Neuron (in vitro differentiated cells): ENCODE measurements at regions not wholly inside any gene's neighbourhood (a gene's known extent, or its start where the extent isn't known, plus 50 kb on each side); places are given as distances from the start of the nearest gene placed in this dataset.

ENCODE experiments used
- H2AFZ ChIP-seq: one replicate; pipeline ENCODE4 v1.6.1; 2013; ENCODE audit warnings: low read depth, mild to moderate bottlenecking, inconsistent platforms, low read length, moderate library complexity
- H3K27me3 ChIP-seq: one replicate; pipeline ENCODE4 v1.6.1; 2013; ENCODE audit warnings: low read length; ENCODE audit not compliant: insufficient read depth
- H3K36me3 ChIP-seq: one replicate; pipeline ENCODE4 v1.6.1; 2013; ENCODE audit warnings: low read length; ENCODE audit not compliant: insufficient read depth
- H3K4me1 ChIP-seq: one replicate; pipeline ENCODE4 v1.6.1; 2013; ENCODE audit warnings: low read length; ENCODE audit not compliant: insufficient read depth
- H3K4me3 ChIP-seq: 2 replicates; pipeline ENCODE4 v1.5.1; 2013; ENCODE audit warnings: mild to moderate bottlenecking, low read length, moderate library complexity
- H3K9me3 ChIP-seq: one replicate; pipeline ENCODE4 v1.6.1; 2013; ENCODE audit warnings: low read length

DNA sequence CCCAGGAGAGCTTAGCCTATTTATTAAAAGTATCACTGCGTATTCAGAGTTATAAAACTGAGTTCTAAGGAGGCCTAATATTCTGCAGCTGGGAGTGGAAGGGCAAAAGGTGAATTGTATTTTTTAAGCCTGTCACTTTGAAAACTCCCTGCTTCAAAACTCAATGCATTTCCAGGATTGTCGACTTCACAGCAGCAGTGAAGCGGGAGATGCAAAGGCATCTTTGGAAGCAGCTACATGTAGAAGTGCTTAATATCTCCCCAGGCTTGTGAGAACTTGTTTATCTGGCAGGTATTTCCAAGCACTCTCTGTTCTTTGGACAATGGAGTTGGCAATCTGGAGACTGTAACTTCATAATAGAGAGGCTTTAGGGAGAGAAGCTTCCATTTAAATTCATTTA, 717.5 kb upstream of the SLIT2 start:
- peak overlapping the region; percentile 60 for H2AFZ ChIP-seq
- no peaks in the 10 kb centered on the region for H3K9me3 ChIP-seq
- H3K4me1 ChIP-seq = peaks cover 22% of the 10 kb centered on the region
- H3K4me3 ChIP-seq = no peak overlapping the region
- no peaks in the 10 kb centered on the region for H3K27me3 ChIP-seq
- H3K36me3 ChIP-seq = no peaks in the 10 kb centered on the region

DNA sequence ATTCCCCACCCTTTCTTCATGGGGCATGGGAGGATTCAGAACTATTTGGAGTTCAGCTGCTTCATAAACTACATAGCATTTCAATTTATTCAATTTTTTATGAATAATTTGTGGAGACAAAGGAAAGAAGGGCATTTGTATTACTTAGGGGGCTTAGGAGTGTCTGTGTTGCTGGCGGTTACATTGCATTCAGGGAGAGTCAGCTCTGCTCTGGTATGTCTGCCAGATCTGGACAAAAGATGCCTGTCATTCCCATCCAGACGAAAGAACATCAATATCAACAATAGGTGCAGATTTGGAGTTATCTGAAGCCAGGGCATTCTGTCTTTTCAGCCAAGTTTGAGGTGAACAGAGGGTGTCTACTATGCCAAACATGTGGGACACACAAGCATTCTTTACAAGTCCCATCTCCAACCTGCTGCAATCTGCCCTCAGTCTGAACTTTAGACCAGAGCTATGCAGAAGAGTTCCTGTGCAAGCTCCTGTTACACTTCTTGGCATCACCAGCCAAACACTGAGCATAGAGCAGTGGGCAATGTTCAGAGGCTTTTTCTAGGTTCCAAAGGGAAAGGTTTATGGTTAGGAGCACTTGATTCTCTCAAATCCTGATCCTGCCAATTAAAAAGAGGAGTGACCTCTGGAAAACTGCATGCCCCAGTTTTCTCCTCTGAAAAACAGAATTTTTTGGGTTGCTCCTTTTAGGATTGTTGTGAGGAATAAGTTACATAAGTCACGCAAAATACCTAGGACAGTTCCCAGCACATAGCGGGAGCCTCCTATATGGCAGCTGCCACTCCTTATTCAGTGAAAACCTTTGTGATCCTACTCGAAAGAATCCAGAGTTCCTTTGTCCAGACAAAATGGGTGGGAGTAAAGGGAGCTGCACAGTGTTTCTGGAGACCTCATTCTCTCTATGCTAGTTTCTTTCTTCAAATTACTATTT, 719.5 kb upstream of the SLIT2 start:
- no peaks in the 10 kb centered on the region for H3K27me3 ChIP-seq

DNA sequence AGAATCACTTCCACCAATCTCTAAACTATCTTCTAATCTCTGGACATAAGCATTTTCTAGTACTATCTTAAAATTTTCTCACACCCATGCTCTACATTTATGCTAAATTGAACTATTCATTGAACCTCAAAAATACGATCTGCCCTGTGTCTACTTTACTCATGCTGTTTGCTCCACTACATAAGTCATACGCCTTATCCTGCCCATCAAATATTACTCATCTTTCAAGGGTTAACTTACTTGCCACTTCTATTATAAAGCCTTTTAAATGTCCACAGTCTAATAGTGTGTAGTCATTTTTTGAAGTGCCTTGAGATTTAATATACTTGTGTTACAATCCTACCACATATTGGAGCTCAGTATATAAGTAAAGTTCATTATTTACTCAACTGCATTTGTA, 727.7 kb upstream of the SLIT2 start:
- Histone ChIP-seq H3K36me3 (no peaks in the 10 kb centered on the region), H3K4me1 (no peaks in the 10 kb centered on the region), H2AFZ (no peak overlapping the region), H3K4me3 (no peak overlapping the region), H3K9me3 (no peaks in the 10 kb centered on the region), H3K27me3 (no peaks in the 10 kb centered on the region)

More for the DNA sequence above, 719.5 kb upstream of the SLIT2 start:
- no peaks in the 10 kb centered on the region for H3K9me3 ChIP-seq
- peaks cover 22% of the 10 kb centered on the region for H3K4me1 ChIP-seq
- H2AFZ ChIP-seq = peak overlapping the region; percentile 10
- no peak overlapping the region for H3K4me3 ChIP-seq
- H3K36me3 ChIP-seq = no peaks in the 10 kb centered on the region

DNA sequence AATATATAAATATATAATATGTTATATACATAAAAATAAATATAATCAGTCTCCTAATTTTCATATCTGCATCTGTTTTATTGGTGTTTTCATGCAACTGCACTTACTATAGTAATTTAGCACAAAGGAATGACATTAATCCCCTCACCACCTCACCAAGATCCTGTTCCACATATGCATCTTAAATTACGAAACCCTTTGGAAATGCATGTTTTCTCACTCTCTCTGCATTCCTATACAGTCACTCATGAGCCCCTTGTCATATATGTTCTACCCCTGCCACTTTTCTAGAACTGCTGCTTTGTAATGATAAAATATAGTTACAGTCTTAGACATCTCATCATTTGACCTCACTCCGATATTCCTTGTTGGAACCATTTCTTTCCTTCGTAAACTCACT, 728.7 kb upstream of the SLIT2 start:
- no peak overlapping the region for H2AFZ ChIP-seq
- H3K4me1 ChIP-seq = no peaks in the 10 kb centered on the region
- H3K4me3 ChIP-seq = no peak overlapping the region
- H3K27me3 ChIP-seq = no peaks in the 10 kb centered on the region
- H3K9me3 ChIP-seq = no peaks in the 10 kb centered on the region
- H3K36me3 ChIP-seq = no peaks in the 10 kb centered on the region

DNA sequence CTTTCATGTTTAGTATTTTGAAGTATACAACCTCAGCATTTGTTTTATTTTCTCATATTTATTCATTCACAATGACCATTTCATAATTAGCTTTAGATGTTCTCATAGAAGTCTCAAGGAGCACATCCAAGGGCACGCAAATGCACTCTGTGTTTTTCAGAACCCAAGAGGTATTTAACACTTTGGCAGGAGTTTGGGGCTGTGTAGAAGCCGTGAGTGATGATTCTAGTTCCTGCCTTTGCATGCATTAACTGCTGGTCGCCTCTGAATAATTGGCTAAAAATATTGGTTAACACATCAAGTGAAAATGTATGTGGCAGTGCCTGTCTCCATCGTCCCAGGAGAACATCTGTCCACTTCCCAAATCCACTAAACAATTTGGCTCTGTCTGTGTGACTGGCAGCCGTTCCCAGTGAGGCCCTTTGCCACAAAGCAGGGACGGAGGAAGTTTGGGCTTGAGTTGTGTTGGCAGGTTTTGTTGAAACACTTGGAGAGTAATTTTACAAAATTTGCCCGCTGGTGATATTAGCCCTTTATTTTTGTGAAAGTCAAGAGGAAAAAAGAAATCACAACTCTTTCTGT, 730.7 kb upstream of the SLIT2 start:
- no peaks in the 10 kb centered on the region for H3K27me3 ChIP-seq
- no peaks in the 10 kb centered on the region for H3K4me1 ChIP-seq
- no peak overlapping the region for H2AFZ ChIP-seq
- no peaks in the 10 kb centered on the region for H3K9me3 ChIP-seq
- no peaks in the 10 kb centered on the region for H3K36me3 ChIP-seq
- no peak overlapping the region for H3K4me3 ChIP-seq

DNA sequence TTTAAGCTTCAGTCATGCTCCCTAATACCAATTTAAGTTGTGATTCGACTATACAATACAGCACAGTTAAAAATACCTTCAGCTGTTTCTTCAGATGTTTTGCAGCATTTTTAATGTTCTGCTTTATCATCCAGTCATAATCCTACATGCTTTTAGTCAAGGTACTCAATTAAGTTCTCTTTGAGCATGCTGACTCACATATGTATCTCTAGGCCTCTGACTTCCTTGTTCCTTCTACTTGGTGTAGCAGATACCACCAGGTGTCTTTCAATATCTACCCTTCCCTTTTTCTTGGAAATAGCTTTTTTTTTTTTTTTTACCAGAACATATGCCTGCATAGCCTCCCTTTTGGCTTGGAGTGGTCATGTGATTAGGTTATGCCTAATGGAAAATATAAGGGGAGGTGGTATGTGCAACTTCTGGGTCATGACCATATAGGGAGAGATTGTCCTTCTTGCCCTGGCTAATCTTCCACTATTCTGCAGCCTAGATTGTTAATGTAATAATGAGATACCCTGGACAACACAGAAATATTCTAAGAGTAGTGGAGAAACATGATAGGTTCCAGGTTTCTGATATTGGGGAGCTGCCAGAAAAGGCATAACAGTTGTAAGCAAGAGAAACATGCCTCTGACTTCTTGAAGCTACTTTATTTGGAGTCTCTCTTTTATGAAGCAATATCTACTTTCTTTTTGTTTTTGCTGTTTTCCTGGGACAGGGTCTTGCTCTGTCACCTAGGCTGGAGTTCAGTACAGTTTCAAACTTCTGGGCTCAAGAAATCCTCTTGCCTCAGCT, 737.2 kb upstream of the SLIT2 start:
- Histone ChIP-seq H2AFZ (no peak overlapping the region), H3K9me3 (no peaks in the 10 kb centered on the region), H3K4me1 (no peaks in the 10 kb centered on the region), H3K36me3 (no peaks in the 10 kb centered on the region), H3K4me3 (no peak overlapping the region), H3K27me3 (no peaks in the 10 kb centered on the region)

DNA sequence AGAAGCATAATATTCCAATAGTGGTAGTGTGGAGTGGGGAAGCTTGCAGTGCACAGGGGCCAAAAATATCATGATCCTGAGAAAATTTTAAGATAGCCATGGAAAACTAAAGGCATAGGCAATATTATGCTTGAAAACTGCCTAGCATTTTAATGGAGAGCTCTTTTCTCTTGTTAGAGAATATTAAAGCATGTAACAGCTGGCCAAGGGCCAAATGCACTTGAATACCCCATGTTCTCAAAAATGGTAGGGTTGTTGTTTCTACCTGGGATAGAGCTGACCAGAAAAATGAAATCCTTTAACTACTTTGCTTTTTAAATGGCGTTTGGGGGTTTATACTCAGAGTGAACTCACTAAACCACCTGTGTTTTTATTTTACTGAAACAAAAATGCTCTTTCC, 739.6 kb upstream of the SLIT2 start:
- no peak overlapping the region for H3K4me3 ChIP-seq
- no peaks in the 10 kb centered on the region for H3K36me3 ChIP-seq
- H3K27me3 ChIP-seq = no peaks in the 10 kb centered on the region
- H3K9me3 ChIP-seq = no peaks in the 10 kb centered on the region
- H2AFZ ChIP-seq = no peak overlapping the region
- H3K4me1 ChIP-seq = no peaks in the 10 kb centered on the region

DNA sequence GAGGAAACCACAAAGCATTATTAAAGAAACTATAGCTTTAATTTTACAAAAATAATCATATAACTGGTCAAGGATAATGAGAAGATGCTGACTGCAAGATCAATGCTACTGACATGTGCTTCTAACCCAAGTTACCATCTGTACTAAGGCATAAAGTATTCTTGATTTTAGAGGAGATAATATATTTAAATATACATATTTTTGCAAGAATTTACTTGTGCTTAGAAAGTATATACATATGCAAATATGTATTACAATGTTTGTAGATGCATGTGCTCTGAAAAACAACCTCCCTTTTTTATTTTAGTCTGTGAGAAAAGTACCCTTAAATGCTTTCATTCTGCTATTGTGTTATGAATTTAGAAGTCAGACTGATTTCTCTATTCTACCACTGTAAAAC, 740.7 kb upstream of the SLIT2 start:
- no peaks in the 10 kb centered on the region for H3K4me1 ChIP-seq
- H3K36me3 ChIP-seq = no peaks in the 10 kb centered on the region
- H3K9me3 ChIP-seq = no peaks in the 10 kb centered on the region
- H3K4me3 ChIP-seq = no peak overlapping the region
- H2AFZ ChIP-seq = no peak overlapping the region
- H3K27me3 ChIP-seq = no peaks in the 10 kb centered on the region

DNA sequence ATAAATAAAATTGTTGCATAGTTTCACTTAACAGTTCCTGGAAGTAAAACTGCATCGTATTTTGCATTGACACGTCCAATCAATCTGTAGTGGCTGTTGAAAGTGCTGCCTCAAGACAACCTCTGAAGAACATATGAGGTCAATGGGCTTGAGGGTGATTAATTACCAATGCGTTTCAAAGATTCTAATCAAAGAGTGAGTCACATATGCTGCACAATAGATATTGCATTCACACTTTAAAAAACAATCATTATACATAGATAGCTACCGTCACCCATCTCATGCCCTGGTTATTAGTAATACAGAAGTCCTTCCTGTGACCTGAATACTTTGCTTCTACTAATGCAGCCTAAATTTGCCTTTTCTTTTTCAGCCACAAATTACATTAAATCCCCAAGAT, 743.3 kb upstream of the SLIT2 start:
- Histone ChIP-seq H3K4me1 (no peaks in the 10 kb centered on the region), H3K9me3 (no peaks in the 10 kb centered on the region), H3K27me3 (no peaks in the 10 kb centered on the region), H2AFZ (no peak overlapping the region), H3K4me3 (no peak overlapping the region), H3K36me3 (no peaks in the 10 kb centered on the region)

DNA sequence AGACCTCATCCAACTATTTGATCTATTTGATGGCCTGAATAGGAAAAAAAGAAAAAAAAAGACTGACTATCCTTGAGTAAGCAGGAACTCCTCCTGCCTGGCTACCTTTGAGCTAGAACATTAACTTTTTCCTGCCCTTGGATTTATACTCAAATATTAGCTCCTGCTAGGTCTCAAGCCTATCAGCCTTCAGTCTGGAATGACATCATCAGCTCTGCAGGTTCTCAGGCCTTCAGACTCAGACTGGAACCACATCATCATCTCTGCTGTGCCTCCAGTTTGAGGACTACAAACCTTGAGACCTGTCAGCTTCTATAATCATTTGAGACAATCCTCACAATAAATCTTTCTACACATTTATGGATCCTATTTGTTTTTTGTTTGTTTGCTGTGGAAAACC, 754.0 kb upstream of the SLIT2 start:
- H3K4me3 ChIP-seq = no peak overlapping the region
- H3K36me3 ChIP-seq = no peaks in the 10 kb centered on the region
- H3K27me3 ChIP-seq = no peaks in the 10 kb centered on the region
- no peaks in the 10 kb centered on the region for H3K9me3 ChIP-seq
- H2AFZ ChIP-seq = no peak overlapping the region
- H3K4me1 ChIP-seq = no peaks in the 10 kb centered on the region

DNA sequence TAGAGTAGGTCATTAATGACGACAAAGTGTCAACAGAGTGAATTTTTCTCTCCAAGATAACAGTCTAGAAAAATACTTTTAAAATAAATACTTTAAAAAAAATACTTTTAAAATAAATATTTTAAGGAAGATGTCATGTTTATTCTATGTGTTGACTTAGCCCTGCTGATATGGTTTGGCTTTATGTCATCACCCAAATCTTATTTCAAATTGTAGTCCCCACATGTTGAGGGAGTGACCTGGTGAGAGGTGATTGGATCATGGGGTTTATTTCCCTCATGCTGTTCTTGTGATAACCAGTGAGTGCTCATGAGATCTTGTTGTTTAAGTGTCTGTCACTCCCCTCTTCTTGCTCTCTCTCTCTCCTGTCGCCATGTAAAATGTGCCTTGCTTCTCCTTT, 754.9 kb upstream of the SLIT2 start:
- Histone ChIP-seq H3K9me3 (no peaks in the 10 kb centered on the region), H3K4me1 (no peaks in the 10 kb centered on the region), H3K4me3 (no peak overlapping the region), H2AFZ (no peak overlapping the region), H3K27me3 (no peaks in the 10 kb centered on the region), H3K36me3 (no peaks in the 10 kb centered on the region)

DNA sequence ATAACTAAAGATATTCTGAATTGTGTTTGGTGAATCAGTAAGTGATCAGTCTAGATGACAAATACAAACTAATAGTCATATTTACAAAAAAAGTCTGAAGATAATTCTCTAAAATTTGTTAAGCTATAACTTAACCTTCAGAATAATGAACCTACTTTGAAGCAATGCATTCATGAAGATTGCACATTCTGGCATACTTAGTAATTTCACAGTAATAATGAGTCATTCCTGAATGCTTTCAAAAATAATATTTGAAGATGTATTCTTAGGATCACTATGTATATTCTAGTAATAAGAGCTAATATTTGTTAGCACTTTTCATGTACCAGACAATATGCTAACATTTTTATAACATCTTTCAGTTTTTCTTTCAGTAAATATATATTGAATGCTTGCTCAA, 756.7 kb upstream of the SLIT2 start:
- Histone ChIP-seq H2AFZ (no peak overlapping the region), H3K9me3 (no peaks in the 10 kb centered on the region)

DNA sequence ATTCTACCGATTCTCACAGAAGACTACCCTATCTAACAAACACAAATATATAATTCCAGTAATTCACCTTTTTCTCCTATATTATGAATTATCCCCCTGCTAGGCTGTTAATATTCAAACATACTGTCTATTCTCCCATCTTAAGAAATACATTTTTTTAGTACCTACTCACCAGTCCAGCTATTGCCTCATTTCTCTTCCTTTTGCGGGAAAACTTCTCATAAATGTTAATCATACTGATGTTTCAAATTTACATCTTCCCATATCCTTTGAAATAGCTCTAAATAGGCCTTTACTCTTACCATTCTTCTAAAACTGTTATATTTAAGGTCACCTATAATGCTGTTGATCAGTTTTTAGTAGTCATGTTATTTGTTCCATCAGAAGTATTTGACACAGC, 759.1 kb upstream of the SLIT2 start:
- H3K4me1 ChIP-seq = no peaks in the 10 kb centered on the region
- no peak overlapping the region for H3K4me3 ChIP-seq

More for the DNA sequence above, 756.7 kb upstream of the SLIT2 start:
- H3K36me3 ChIP-seq = no peaks in the 10 kb centered on the region
- H3K4me1 ChIP-seq = no peaks in the 10 kb centered on the region
- no peaks in the 10 kb centered on the region for H3K27me3 ChIP-seq
- H3K4me3 ChIP-seq = no peak overlapping the region

More for the DNA sequence above, 759.1 kb upstream of the SLIT2 start:
- H2AFZ ChIP-seq = no peak overlapping the region
- H3K27me3 ChIP-seq = no peaks in the 10 kb centered on the region
- no peaks in the 10 kb centered on the region for H3K9me3 ChIP-seq
- no peaks in the 10 kb centered on the region for H3K36me3 ChIP-seq
